Upper lobe of left lung (tissue), 6 donors: ENCODE measurements at regions not wholly inside any gene's neighbourhood (a gene's known extent, or its start where the extent isn't known, plus 50 kb on each side); places are given as distances from the start of the nearest gene placed in this dataset.

Source experiments
- ATAC-seq, 2 donors: fragments of 200-7000 bp; cut with Tn5 transposase; one replicate each; pipeline ENCODE4 v1.9.1; 2022; ENCODE audit warnings: mild to moderate bottlenecking in 2 of 2, moderate library complexity in 2 of 2; ENCODE audit not compliant: low FRiP score in 2 of 2
- DNase-seq, 2 donors: peaks; one replicate each; pipeline ENCODE4 v3.0.0-alpha.2; 2019 to 2020
- H3K27ac ChIP-seq, 4 donors: fragments of 200-600 bp; sonication (generic); one replicate each; pipeline ENCODE4 v1.5.1; 2016 to 2019
- H3K27me3 ChIP-seq, 4 donors: fragments of 200-600 bp; sonication (generic); one replicate each; pipeline ENCODE4 v1.5.1; 2017 to 2019
- H3K36me3 ChIP-seq, 4 donors: fragments of 200-600 bp; sonication (generic); one replicate each; pipeline ENCODE4 v1.5.1; 2016 to 2019
- H3K4me1 ChIP-seq, 4 donors: fragments of 200-600 bp; sonication (generic); one replicate each; pipeline ENCODE4 v1.5.1; 2018 to 2019
- H3K4me3 ChIP-seq, 4 donors: fragments of 200-600 bp; sonication (generic); one replicate each; pipeline ENCODE4 v1.5.1; 2017 to 2019; ENCODE audit warnings: mild to moderate bottlenecking in 2 of 4, moderate library complexity in 1 of 4
- H3K9me3 ChIP-seq, 4 donors: fragments of 200-600 bp; sonication (generic); one replicate each; pipeline ENCODE4 v1.5.1; 2018 to 2019
- EP300 ChIP-seq, 4 donors: sonication (generic); formaldehyde crosslinking; IDR thresholded peaks; one replicate each; pipeline ENCODE4 v1.5.1; 2017; ENCODE audit warnings: antibody characterized with exemption in 4 of 4, control low read depth in 2 of 4
- POLR2A ChIP-seq, 4 donors: fragments of 450-650 bp; IDR thresholded peaks; one replicate each; pipeline ENCODE4 v1.5.1; 2016 to 2017; ENCODE audit warnings: antibody characterized with exemption in 4 of 4, mild to moderate bottlenecking in 2 of 4
- POLR2AphosphoS5 ChIP-seq, 2 donors: sonication (generic); formaldehyde crosslinking; IDR thresholded peaks; one replicate each; pipeline ENCODE4 v1.5.1; 2017; ENCODE audit warnings: antibody characterized with exemption in 2 of 2
- WGBS, 2 donors: methylation state at CpG; one replicate each; pipeline ENCODE4 v1.1.5; 2017 to 2018; 5-methylcytosine and 5-hydroxymethylcytosine counted together
- TF ChIP-seq, protein P1 (sequence below), 6 experiments: fragments of 450-650 bp in 4 of 6; fragments of 200-600 bp in 2 of 6; sonication (generic) in 2 of 6; IDR thresholded peaks; one replicate each; pipeline ENCODE4 v1.5.1; 2016 to 2019; ENCODE audit warnings: antibody characterized with exemption in 6 of 6
- donor health status: DM: no; HTN: no; CAD: no; lungs with moderate emphysema.
- donor health status: DM: no; HTN: yes; CAD: no; lungs with severe emphysema.

GRCh38 chr16:85208643-85209520, 96.6 kb upstream of the CIBAR2 start:
- 90 to 94% methylated on average over 36 to 38 of the region's 38 CpGs for WGBS, 2 donors

GRCh38 chr16:85209526-85210121, 97.4 kb upstream of the CIBAR2 start:
- no peak for TF ChIP-seq POLR2A (IDR thresholded peaks at IDR 0.05)
- TF ChIP-seq POLR2AphosphoS5 (IDR thresholded peaks at IDR 0.05) = no peak
- TF ChIP-seq, protein P1, sequence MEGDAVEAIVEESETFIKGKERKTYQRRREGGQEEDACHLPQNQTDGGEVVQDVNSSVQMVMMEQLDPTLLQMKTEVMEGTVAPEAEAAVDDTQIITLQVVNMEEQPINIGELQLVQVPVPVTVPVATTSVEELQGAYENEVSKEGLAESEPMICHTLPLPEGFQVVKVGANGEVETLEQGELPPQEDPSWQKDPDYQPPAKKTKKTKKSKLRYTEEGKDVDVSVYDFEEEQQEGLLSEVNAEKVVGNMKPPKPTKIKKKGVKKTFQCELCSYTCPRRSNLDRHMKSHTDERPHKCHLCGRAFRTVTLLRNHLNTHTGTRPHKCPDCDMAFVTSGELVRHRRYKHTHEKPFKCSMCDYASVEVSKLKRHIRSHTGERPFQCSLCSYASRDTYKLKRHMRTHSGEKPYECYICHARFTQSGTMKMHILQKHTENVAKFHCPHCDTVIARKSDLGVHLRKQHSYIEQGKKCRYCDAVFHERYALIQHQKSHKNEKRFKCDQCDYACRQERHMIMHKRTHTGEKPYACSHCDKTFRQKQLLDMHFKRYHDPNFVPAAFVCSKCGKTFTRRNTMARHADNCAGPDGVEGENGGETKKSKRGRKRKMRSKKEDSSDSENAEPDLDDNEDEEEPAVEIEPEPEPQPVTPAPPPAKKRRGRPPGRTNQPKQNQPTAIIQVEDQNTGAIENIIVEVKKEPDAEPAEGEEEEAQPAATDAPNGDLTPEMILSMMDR (IDR thresholded peaks at IDR 0.05) = no peak
- TF ChIP-seq EP300 (IDR thresholded peaks at IDR 0.05) = no peak
- no peak for ATAC-seq

More at GRCh38 chr16:85208643-85209520, 96.6 kb upstream of the CIBAR2 start:
- Histone ChIP-seq H3K4me1 (peaks cover 20 to 42% (median 24%) of the 10 kb centered on the region in 4 donors), H3K4me3 (no peak overlapping the region), H3K9me3 (no peaks in the 10 kb centered on the region), H3K36me3 (no peaks in the 10 kb centered on the region), H3K27me3 (no peaks in the 10 kb centered on the region), H3K27ac (no peak overlapping the region)
- DNase-seq (peak in 1 of 2 donors; percentile 62), ATAC-seq (no peak)
- TF ChIP-seq EP300 (IDR thresholded peaks at IDR 0.05) (no peak), POLR2AphosphoS5 (IDR thresholded peaks at IDR 0.05) (no peak), POLR2A (IDR thresholded peaks at IDR 0.05) (no peak)
- TF ChIP-seq, protein P1 (IDR thresholded peaks at IDR 0.05) = no peak

GRCh38 chr16:85210423-85211169, 98.3 kb upstream of the CIBAR2 start:
- no peaks in the 10 kb centered on the region for H3K36me3 ChIP-seq
- DNase-seq (no peak), ATAC-seq (peak in 1 of 2 donors; percentile 45)
- H3K4me1 ChIP-seq = peaks cover 16 to 40% (median 21%) of the 10 kb centered on the region in 4 donors
- WGBS, 2 donors = 76 to 78% methylated on average over 8 of the region's 8 CpGs
- no peak overlapping the region for H3K4me3 ChIP-seq
- TF ChIP-seq POLR2AphosphoS5 (IDR thresholded peaks at IDR 0.05) (no peak), EP300 (IDR thresholded peaks at IDR 0.05) (no peak), POLR2A (IDR thresholded peaks at IDR 0.05) (no peak)
- TF ChIP-seq, protein P1 (IDR thresholded peaks at IDR 0.05) = no peak
- no peak overlapping the region for H3K27ac ChIP-seq
- H3K27me3 ChIP-seq = no peaks in the 10 kb centered on the region
- no peaks in the 10 kb centered on the region for H3K9me3 ChIP-seq

More at GRCh38 chr16:85209526-85210121, 97.4 kb upstream of the CIBAR2 start:
- peaks cover 19 to 42% (median 23%) of the 10 kb centered on the region in 4 donors for H3K4me1 ChIP-seq
- H3K36me3 ChIP-seq = no peaks in the 10 kb centered on the region
- 84 to 93% methylated on average over 15 to 16 of the region's 17 CpGs for WGBS, 2 donors
- H3K9me3 ChIP-seq = no peaks in the 10 kb centered on the region
- no peak overlapping the region for H3K27ac ChIP-seq
- H3K4me3 ChIP-seq = no peak overlapping the region
- peak in 1 of 2 donors; percentile 80 for DNase-seq
- no peaks in the 10 kb centered on the region for H3K27me3 ChIP-seq

DNA sequence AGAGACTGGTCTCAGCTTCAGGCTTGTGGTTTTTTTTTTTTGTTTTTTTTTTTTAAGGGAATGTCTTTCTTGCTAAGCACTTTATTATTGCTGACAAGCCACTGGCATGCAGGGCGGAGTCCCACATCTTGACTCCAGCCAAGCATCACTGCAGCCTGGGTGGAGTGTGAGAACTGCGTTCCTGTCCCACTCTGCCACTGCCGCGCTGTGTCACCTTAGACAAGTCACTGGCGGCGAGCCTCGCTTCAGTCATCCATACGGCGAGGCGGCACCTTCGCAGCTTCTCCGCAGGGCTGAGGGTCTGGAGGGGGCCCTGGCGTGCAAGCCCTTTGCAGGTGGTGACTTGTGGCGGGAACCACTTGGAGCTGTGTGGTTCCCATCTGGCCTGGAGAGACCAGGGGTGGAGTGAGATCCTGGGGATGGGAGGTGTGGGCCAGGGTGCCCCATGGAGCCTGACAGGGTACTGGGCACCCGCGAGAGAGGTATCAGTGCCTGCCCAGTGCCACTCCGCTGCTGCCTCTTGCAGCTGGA, 99.1 kb upstream of the CIBAR2 start:
- ATAC-seq = no peak
- DNase-seq = no peak
- H3K27ac ChIP-seq = peak overlapping the region in 1 of 4 donors; percentile 16
- no peaks in the 10 kb centered on the region for H3K27me3 ChIP-seq
- 93 to 95% methylated on average over 13 to 17 of the region's 17 CpGs for WGBS, 2 donors
- TF ChIP-seq POLR2AphosphoS5 (IDR thresholded peaks at IDR 0.05) = no peak
- TF ChIP-seq, protein P1 (IDR thresholded peaks at IDR 0.05) = no peak
- no peak for TF ChIP-seq EP300 (IDR thresholded peaks at IDR 0.05)
- no peak for TF ChIP-seq POLR2A (IDR thresholded peaks at IDR 0.05)
- no peaks in the 10 kb centered on the region for H3K9me3 ChIP-seq
- H3K4me1 ChIP-seq = peaks cover 12 to 32% (median 15%) of the 10 kb centered on the region in 4 donors
- H3K4me3 ChIP-seq = no peak overlapping the region
- no peaks in the 10 kb centered on the region for H3K36me3 ChIP-seq
